Loucy (cell line): ENCODE measurements at regions not wholly inside any gene's neighbourhood (a gene's known extent, or its start where the extent isn't known, plus 50 kb on each side); places are given as distances from the start of the nearest gene placed in this dataset.

ENCODE experiments used
- EZH2phosphoT487 ChIP-seq: fragments of 200-600 bp; IDR thresholded peaks from 2 replicates; pipeline ENCODE4 v1.6.1; 2018; ENCODE audit warnings: antibody characterized with exemption, mild to moderate bottlenecking, moderate library complexity, borderline replicate concordance
- TF ChIP-seq, protein P1 (sequence below): fragments of 200-600 bp; sonication (generic); conservative IDR thresholded peaks from 2 replicates; pipeline ENCODE4 v1.5.1; 2014; ENCODE audit warnings: mild to moderate bottlenecking, antibody characterized with exemption, low read length

DNA sequence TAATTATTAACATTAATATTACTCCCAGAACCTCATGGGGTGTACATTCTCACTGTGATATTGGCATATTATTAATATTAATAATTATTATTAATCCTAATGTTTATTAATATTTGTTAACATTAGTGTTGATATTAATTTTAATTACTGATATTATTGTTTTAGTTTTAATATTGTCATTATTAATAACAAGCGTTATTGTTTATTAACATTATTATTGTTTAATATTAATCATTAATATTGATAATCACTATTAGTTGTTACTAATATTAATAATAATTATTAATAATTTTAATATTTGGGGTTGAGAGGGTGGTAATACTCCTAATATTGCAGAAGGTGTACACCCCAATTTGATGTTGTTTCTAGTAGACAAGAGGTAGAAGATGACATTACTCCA, 193.1 kb upstream of the XIRP2 start:
- TF ChIP-seq, protein P1, sequence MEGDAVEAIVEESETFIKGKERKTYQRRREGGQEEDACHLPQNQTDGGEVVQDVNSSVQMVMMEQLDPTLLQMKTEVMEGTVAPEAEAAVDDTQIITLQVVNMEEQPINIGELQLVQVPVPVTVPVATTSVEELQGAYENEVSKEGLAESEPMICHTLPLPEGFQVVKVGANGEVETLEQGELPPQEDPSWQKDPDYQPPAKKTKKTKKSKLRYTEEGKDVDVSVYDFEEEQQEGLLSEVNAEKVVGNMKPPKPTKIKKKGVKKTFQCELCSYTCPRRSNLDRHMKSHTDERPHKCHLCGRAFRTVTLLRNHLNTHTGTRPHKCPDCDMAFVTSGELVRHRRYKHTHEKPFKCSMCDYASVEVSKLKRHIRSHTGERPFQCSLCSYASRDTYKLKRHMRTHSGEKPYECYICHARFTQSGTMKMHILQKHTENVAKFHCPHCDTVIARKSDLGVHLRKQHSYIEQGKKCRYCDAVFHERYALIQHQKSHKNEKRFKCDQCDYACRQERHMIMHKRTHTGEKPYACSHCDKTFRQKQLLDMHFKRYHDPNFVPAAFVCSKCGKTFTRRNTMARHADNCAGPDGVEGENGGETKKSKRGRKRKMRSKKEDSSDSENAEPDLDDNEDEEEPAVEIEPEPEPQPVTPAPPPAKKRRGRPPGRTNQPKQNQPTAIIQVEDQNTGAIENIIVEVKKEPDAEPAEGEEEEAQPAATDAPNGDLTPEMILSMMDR: no peak
- TF ChIP-seq EZH2phosphoT487: no peak
